ENCODE measurements at regions not wholly inside any gene's neighbourhood (a gene's known extent, or its start where the extent isn't known, plus 50 kb on each side); places are given as distances from the start of the nearest gene placed in this dataset.

DNA sequence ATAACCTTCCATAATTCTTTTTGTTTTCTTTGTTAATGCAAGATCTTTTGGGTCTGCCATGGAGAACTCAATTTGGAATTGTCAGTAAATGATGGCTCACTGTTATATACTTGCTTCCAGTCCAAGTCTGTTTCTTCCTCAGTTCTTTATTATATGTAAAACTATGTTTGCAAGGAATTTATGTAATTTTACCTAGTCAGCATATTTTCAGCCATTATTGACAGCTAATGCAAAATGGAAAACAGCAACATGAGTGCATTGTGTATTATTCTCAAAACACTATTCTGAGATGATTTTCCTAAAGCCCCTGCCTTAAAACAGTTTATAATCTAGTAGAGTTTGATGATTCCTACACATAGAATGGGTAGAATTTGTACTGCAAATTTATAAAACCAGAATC lies 167.5 kb downstream of the TANC2 start:
- no peak for DNase-seq (ENCODE audit: low spot score)

DNA sequence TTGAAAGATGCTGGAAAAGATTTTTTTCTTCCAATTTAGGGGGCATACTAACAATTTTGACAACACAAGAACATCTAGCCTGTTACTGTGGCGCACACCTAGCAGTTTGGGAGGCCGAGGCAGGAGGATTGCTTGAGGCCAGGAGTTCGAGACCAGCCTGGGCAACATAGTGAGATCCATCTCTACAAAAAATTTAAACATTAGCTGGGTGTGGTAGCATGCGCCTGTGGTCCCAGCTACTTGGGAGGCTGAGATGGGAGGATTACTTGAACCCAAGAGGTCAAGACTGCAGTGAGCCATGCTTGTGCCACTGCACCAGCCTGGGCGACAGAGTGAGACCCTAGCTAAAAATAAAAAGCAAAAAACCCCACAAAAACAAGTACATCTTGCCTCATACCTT lies 168.8 kb downstream of the TANC2 start:
- no peak for DNase-seq (ENCODE audit: low spot score)

DNA sequence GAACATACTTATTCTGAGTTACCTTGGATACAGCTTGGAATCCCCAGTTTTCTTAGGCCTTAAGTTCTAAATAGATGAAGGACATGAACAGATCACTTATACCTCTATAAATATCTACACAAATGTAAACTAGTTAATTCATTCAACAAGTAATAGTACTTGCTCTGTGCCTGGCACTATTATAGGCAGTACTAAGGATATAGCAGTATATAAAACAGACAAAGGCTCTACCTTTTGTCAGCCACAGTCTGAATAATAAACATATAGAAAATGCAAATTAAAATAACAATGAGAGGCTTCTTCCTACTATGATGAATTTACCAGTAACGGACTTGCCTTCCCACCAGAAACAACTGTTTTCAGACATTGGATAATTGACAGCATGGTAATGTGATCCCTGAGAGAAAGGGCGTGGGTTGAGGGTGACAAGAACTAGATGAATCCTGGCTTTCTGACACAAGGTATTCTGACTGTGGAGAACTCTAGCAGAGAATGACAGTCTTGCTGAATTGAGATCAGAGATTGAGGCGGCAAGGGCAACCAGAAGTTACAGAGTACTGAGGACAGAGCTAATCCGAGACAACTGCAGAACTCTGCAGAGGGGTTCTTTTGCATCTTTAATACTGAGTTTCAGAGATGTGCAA lies 170.5 kb downstream of the TANC2 start:
- DNase-seq (ENCODE audit: low spot score): no peak

DNA sequence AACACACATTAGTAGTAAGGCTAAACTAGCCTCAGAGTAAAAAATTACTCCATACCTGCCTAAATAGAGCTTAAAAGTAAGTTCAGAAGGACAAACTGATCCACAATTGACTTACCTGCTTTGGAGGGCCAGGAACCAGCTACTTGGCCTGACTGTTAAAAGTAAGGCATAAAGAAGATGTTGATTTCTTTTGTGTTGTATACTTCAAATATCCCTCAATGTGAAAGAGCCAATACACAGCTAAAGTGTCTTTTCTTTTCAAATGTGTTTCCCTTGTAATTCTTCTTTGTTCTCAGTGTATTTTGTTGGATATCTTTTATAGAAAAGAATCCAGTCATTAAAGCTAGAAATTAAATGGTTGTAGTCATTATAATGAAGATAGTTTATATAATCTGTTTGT lies 171.1 kb downstream of the TANC2 start:
- DNase-seq (ENCODE audit: low spot score): no peak

DNA sequence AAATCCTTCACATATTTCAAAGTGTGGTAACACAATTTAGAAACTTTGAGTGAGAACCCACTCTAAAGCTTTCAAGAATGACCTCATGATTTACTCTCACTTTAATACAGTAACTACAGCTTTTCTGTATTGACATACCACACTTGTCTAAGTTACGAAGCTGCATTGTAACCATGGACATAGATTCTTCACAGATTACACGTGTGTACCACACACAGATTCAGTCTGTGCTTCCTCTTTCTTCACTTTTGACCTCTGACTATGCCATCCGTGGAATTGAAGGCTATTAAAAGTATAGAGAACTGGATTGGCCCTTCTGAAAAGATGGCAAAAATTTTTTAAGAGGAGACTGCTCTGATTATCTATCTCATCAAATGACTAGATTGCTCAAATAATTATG lies 172.7 kb downstream of the TANC2 start:
- DNase-seq (ENCODE audit: low spot score): no peak

DNA sequence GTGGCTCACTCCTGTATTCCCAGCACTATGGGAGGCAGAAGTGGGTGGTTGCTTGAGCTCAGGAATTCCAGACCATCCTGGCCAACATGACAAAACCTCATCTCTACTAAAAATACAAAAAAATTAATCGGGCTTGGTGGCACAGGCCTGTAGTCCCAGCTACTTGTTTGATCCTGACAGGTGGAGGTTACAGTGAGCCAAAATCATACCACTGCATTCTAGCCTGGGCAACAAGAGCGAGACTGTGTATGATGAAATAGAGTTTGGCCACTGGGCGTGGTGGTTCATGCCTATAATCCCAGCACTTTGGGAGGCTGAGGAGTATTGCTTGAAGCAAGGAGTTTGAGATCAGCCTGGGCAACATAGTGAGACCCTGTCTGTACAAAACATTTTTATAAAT lies 173.3 kb downstream of the TANC2 start:
- DNase-seq (ENCODE audit: low spot score): no peak

DNA sequence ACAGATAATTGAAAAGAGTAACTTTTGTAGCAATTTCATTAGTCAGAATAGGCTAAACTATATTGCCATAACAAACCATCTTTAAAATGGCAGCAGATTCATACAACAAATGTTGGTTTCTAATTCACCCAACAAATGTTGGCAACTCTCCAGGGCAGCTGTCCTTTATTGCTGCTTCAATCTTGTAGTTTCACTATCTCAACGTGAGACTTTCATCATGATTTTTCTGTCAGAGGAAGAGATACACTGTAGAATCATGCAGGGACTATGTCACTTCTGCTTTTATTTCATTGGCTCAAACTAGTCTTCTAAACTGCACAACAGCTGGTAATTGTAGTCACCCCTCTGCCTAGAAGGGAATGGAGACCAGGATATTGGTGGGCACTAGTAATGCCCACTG lies 174.2 kb downstream of the TANC2 start:
- no peak for DNase-seq (ENCODE audit: low spot score)

DNA sequence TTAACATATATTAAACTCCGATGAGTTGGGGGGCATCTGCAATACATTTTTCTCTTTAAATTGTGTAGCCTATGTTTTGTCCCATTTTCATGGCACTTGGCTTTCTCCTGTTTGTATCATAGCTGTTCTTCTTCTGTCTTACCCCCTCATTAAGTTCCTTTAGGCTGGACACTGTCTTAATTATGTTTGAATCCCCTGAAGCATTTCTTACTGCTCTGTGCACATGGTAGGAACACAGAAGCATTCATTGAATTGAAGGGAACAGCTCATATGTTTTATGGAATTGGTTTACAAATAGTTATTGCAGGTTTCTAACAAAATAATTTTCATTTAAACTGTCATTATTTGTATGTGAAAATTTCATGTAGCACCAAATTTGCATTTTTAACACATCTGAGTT lies 176.8 kb downstream of the TANC2 start:
- no peak for DNase-seq (ENCODE audit: low spot score)

DNA sequence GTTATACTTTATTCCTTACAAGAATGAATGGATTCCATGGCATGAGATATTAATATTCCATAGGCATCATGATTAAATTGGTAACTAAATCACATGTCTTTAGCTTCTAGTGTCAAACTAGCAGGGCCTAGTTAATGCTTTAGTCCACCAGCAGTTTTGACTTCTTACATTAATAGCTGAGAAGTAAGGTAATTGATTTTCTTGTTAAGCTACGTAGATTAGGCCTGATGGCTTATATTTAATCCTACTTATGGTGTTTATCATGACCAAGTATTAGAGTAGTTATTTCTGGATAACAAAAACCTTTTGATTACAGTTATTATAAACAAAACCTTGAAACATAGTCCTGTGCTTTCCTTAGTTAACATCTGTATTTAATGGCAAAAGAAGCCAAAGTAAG lies 184.5 kb downstream of the TANC2 start:
- no peak for DNase-seq (ENCODE audit: low spot score)

DNA sequence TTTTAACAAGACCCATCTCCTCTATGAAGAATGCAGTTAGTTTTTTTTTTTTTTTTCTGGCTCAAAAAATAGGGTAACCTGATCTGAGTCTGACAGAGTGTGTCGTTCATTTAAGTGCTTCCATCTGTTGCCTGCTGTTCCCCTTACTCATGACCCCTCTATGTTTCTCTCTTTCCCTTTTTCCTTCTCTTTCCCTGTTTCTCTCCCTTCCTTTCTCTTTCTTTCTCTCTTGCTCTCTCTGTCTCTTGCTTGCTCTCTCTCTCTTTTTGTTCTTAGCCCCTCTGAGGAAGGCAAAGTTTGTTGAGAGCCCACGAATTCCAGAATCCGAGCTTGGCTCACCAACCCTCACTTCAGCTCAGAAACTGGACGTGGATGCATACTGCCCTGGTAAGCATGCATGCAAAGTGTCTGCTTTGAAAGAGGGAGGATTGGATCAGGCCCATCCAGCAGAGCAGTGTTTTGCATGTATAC lies 185.0 kb downstream of the TANC2 start:
- DNase-seq (ENCODE audit: low spot score): no peak

DNA sequence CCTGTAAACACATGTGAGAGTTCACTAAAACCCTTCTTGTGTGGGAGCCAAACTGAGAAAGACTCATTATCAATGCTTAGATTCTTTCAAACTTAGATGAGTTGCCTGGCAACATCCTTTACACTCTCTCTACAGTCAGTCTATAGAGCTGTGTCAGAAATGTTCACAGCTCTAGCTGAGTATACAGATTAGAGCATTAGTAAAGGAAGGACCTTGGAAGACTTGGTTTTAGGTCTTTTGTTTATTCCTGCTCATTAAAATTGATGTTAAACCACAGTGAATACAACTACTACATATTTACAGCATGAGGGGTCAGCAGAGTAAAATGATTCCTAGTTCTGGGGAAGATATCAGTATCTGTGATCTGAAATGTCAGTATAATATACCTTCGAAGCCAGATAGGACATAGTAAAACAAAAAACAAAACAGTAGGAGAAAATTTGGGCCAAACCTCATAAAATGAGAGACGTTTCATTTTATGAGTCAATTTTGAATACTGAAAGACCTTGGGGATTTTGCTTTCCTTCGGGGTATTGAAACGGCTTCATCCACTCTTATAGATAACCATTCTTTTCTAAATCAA lies 186.0 kb downstream of the TANC2 start:
- no peak for DNase-seq (ENCODE audit: low spot score)

DNA sequence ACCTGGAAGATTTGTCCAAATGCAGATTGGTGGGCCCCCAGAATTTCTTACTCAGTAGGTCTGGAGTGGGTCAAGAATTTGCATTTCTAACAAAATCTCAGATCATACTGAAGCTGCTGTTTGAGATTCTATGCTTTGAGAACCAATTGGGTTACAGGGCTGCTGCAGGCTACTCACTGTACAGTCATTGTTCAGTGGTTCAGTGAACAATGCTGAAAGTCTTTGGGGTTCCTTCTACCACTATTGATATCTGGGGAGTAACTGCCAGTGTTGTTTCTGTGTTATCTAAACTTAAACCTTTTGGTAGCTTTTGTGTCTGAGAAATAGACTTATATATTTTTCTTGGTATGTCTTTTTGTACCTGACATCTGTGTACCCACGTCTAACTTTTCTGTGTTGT lies 187.5 kb downstream of the TANC2 start:
- DNase-seq (ENCODE audit: low spot score): no peak

DNA sequence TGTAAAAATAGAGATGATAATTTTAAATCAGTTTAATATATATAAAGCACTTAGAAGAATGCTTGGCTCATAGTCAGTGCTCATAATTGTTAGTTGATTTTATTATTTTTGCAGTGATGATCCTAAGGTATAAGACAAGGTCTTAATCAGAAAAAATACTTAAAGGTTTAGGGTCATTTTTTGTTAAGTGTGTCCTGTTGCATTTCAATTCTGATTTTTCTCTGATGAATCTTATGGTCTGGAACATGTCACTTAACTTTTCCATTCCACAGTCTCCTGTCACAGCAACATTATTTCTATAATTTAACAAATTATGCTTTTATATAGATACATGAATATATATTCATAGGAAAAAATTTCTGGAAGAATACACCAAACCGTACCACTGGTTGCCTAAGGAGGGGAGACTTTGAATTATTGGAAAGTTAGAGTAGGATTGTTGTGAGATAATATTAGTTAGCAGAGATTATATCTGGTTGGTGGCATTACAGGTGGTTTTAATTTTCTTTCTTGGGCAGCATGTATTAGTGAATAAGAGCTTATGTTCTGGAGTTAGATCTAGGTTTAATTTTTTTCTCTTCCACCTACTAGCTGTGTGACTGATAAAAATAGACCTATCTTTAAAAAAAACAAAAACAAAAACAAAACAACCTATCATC lies 188.7 kb downstream of the TANC2 start:
- DNase-seq (ENCODE audit: low spot score): no peak

DNA sequence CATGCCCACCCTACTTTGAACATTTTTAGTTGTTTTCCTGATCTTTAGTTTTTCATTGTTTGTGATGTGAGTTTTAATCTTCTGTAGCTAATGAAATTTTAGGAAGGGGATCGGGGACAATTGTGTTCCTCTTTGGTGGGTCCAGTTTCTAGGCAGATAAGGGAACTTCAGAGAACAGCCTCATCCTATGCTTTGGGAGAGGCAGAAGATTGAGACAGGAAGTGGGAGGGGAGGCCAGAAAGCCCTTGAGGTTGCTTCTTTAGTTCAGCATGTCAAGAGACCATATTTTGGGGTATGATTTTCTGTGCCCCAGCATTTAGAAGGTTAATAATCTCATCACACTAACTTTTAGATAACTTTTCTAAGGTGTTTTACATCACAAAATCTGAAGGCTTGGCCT lies 191.0 kb downstream of the TANC2 start:
- no peak for DNase-seq (ENCODE audit: low spot score)

DNA sequence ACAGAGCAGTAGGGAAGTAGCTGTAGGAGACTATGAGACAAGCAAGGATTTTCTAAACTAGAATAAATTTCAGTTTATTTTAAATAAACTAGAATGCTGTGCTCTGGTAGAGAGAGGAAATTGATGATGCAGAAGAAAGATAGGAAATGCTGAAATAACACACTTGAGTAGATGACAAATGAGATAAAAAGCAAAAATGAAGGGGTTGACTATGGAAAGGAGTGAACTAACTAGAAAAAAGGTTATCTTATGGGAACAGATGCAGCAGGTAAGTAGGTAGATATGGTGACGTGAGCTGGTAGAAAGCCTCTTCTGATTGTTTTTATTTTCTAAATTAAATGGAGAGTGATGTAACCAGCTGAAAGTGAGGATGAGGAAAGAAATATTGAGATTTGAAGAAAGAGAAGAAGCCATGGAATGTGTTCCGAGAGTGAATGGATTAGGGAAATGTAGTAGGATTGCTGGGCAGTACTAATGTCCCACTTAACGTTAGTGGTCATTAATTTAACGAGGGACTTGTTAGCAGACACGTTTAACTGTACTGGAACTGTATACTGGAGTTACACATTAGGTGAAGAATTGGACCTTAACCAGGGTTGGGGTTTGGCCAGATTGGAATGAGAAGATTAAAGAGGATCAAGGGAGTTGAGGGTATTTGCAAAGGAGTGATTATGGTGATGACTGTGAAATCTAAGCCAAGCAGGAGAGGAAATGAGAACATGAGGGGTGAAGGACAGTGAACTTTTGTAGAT lies 196.5 kb downstream of the TANC2 start:
- no peak for DNase-seq (ENCODE audit: low spot score)

DNA sequence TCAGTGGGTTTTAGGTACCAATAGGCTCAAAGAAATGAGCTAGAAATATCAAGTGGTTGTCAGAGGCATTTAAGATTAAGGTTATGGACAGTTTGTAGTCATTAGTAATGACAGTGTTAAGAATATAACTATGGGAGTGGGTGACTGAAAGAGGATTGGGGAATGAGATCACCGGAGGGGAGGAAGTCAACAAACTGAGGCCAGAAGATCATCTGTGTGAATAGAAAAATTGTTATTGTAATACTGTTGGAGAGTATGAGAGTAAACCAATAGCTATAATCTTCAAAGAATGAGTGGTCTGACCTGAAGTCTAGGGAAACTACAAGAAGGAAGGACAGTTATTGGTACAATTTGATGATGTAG lies 197.1 kb downstream of the TANC2 start:
- no peak for DNase-seq (ENCODE audit: low spot score)

DNA sequence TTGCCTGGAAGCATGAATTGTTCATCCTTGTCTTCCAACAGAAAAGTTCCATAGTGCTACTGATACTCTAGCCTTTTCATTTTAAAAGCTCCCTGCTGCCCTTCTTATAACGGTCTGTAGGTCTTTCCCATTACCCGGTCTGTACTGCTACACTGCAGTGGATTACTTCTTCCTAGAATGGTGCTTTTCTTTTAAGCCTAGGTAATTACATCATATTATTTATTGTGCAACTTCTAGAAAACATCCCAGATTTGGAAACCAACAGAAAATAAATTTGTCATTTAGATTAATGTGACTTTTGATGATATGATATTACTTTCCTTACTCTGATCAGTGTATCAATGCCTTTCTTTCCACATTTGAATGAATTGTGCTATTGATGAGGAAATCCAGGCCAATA lies 199.4 kb downstream of the TANC2 start:
- DNase-seq (ENCODE audit: low spot score): no peak

DNA sequence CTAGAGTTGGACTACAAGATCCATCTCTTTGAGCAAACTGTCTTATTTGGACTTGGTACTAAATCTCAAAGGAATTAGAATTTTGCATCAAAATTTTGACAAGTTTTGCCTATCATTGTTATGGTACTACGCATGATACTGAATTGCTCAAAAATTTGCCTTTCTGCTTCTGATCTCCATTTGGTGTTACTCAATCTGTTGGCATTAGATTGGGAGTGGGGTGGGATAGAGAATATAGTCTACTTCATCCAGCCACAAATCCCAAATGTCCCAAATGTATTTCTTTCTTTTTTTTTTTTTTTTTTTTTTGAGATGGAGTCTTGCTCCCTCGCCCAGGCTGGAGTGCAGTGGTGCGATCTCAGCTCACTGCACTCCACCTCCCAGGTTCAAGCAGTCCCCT lies 204.8 kb downstream of the TANC2 start:
- DNase-seq (ENCODE audit: low spot score): no peak

DNA sequence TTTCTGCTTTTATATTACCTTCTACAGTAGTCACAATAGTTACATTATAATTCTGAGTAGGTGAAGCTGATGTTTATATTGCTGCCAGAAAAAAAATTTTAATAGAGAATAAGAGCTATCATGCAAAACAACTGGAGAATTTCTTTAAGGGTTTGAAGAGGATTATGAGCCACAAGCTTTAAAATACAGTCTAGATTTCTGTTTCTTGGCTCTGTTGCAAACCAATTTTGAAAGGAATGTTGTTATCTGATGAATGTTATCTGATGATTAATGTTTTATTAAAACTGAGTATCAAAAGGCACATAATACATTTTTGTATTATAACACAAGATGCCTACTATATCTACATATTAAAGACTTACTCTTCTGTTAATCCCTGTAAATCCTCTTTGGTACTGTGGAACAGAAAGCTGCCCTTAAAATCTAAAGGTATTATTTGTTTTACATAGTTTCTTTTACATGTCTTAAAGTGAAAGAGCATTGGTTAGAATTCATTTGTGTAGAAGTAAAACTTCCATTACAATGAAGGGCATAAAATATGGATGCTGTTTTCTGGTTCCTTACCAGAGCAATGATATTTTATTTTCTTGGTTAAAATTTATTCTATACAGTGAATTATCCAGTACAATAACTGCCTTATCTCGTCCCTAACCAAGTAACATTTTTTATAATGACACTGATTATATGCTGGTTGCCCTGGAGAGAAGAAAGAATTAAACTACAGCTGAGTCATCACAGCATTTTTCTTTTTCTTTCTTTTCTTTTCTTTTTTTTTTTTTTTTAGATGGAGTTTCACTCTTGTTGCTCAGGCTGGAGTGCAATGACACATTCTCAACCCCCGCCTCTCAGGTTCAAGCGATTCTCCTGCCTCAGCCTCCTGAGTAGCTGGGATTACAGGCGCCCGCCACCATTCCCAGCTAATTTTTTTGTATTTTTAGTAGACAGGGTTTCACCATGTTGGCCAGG lies 205.7 kb downstream of the TANC2 start:
- no peak for DNase-seq (ENCODE audit: low spot score)

DNA sequence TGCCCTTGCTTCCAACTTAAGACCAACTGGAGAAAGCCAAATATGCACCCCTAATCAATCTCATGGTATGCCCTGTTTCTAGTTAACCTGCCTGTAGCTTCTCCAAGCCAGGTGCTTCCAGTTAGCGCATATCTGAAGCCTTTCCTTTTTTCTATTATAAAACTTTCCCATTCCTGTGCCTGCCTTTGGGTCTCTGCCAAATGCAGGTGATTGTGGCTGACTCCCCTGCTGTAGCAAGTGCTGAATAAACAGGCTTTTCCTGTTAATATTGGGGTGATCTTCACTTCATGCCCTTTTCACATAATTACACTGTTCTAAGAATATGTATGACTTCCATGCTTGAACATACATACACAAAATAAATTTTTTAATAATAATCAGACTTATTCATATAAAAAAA lies 207.4 kb downstream of the TANC2 start:
- no peak for DNase-seq (ENCODE audit: low spot score)

DNA sequence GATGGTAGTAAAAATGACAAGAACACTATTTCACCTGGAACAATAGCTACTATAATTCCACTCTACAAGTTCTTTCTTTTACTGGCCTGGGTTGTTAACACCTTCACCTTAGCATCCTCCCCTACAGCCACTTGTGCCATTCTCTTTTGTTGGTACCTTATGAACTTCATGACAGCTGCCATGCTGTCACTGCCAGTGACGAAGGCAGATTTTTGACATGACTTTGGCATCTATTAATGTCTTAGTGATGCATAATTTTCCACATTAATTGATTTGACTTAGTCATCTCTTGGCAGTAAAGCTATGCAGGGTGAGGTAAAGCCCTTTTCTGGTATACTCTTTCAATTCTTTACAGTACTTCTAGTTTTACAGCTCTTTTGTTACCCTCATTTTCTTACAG lies 207.9 kb downstream of the TANC2 start:
- no peak for DNase-seq (ENCODE audit: low spot score)

DNA sequence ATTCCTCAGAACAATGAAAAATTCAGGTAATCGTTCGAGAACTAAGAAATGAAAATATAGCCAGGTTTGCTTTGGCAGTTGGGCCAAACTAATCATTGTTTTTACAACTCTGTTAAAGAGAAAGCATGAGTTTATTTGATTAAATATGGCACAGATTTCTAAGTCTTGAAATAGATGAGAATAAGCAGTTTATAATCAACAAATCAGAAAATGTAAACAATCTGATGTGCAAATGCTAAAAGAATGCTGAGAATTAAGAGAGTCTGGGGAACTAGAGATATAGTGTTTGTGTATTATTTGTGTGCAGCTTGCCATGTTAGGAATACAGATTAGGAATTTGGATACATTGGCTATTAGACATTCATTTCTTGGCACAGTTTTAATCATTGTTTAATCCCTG lies 212.5 kb downstream of the TANC2 start:
- DNase-seq (ENCODE audit: low spot score): no peak

All from HuH-7 (cell line).